IMR-90 (cell line): ENCODE measurements at regions not wholly inside any gene's neighbourhood (a gene's known extent, or its start where the extent isn't known, plus 50 kb on each side); places are given as distances from the start of the nearest gene placed in this dataset.

ENCODE experiments used
- ATAC-seq: fragments of 200-7000 bp; cut with Tn5 transposase; 2 replicates; pipeline ENCODE4 v1.9.1; 2020; ENCODE audit warnings: low read depth, mild to moderate bottlenecking, moderate library complexity
- BruUV-seq: library from RNA; stranded (reverse); fragments of 400-500 nt; replicated peaks from 2 replicates; lab custom pipeline; 2021; lab: Mats Ljungman, UMichigan
- CTCF ChIA-PET: fragments of 300-600 bp; formaldehyde crosslinking; extraction: SDS; loops from one replicate; lab custom pipeline; 2021; ENCODE audit warnings: antibody characterized with exemption; lab: Yijun Ruan, JAX
- POLR2A ChIA-PET: fragments of 300-600 bp; sonication (Branson Sonifier 250); formaldehyde crosslinking; loops from one replicate; lab custom pipeline; 2022; ENCODE audit warnings: antibody characterized with exemption; ENCODE audit not compliant: unreplicated experiment; lab: Charles Lee
- DNase-seq: peaks from one replicate; pipeline ENCODE4 v3.0.0; 2013
- H2AFZ ChIP-seq: replicated peaks from 2 replicates; pipeline ENCODE3; 2013; ENCODE audit warnings: low read length, mild to moderate bottlenecking; ENCODE audit not compliant: poor library complexity
- H2AK5ac ChIP-seq: 2 replicates; pipeline ENCODE4 v1.6.1; 2013; ENCODE audit warnings: low read depth, low read length, inconsistent platforms
- H2AK9ac ChIP-seq: replicated peaks from 2 replicates; pipeline ENCODE3; 2013; ENCODE audit warnings: mild to moderate bottlenecking, low read depth, low read length, moderate library complexity; ENCODE audit not compliant: poor library complexity
- H2BK120ac ChIP-seq: 2 replicates; pipeline ENCODE4 v1.6.1; 2013; ENCODE audit warnings: low read depth, low read length, inconsistent platforms
- H2BK15ac ChIP-seq: 3 replicates; pipeline ENCODE4 v1.6.1; 2013; ENCODE audit warnings: low read depth, low read length, inconsistent platforms
- H2BK20ac ChIP-seq: 2 replicates; pipeline ENCODE4 v1.6.1; 2013; ENCODE audit warnings: low read depth, mild to moderate bottlenecking, inconsistent platforms, low read length, moderate library complexity
- H2BK5ac ChIP-seq: 2 replicates; pipeline ENCODE4 v1.6.1; 2013; ENCODE audit warnings: mild to moderate bottlenecking, low read depth, low read length, inconsistent platforms; ENCODE audit not compliant: poor library complexity, severe bottlenecking
- H3K14ac ChIP-seq: replicated peaks from 2 replicates; pipeline ENCODE4 v1.6.1; 2013; ENCODE audit warnings: low read depth, low read length, inconsistent platforms
- H3K18ac ChIP-seq: 2 replicates; pipeline ENCODE4 v1.6.1; 2013; ENCODE audit warnings: low read depth, low read length, control low read depth
- H3K23ac ChIP-seq: 2 replicates; pipeline ENCODE4 v1.6.1; 2013; ENCODE audit warnings: low read depth, low read length, inconsistent platforms
- H3K27ac ChIP-seq: 2 replicates; pipeline ENCODE4 v1.5.1; 2013; ENCODE audit warnings: mild to moderate bottlenecking, control low read depth, low read length; ENCODE audit not compliant: insufficient read depth
- H3K27me3 ChIP-seq: 2 replicates; pipeline ENCODE4 v1.6.1; 2013; ENCODE audit warnings: low read length; ENCODE audit not compliant: control insufficient read depth, insufficient read depth
- H3K36me3 ChIP-seq: 2 replicates; pipeline ENCODE4 v1.6.1; 2013; ENCODE audit warnings: low read length, mixed read lengths; ENCODE audit not compliant: control insufficient read depth, insufficient read depth
- H3K4ac ChIP-seq: 2 replicates; pipeline ENCODE4 v1.6.1; 2013; ENCODE audit warnings: low read depth, low read length, inconsistent platforms
- H3K4me1 ChIP-seq: 2 replicates; pipeline ENCODE4 v1.6.1; 2013; ENCODE audit warnings: low read length, mixed read lengths; ENCODE audit not compliant: control insufficient read depth, insufficient read depth
- H3K4me2 ChIP-seq: 2 replicates; pipeline ENCODE4 v1.6.1; 2013; ENCODE audit warnings: low read depth, mild to moderate bottlenecking, control low read depth, low read length, moderate library complexity
- H3K4me3 ChIP-seq: 2 replicates; pipeline ENCODE4 v1.5.1; 2013; ENCODE audit warnings: low read depth, mild to moderate bottlenecking, control low read depth, low read length, moderate library complexity; ENCODE audit not compliant: insufficient read depth
- H3K56ac ChIP-seq: 2 replicates; pipeline ENCODE4 v1.6.1; 2013; ENCODE audit warnings: low read length, inconsistent platforms; ENCODE audit not compliant: insufficient read depth; ENCODE audit errors: extremely low read depth
- H3K79me1 ChIP-seq, 2 experiments: 2 replicates each; pipeline ENCODE4 v1.6.1; 2013; ENCODE audit warnings: low read length in 2 of 2, inconsistent platforms in 1 of 2, low read depth in 1 of 2
- H3K9ac ChIP-seq: 2 replicates; pipeline ENCODE4 v1.6.1; 2013; ENCODE audit warnings: low read depth, low read length, control low read depth
- H3K9me1 ChIP-seq: 2 replicates; pipeline ENCODE4 v1.6.1; 2013; ENCODE audit warnings: low read length, inconsistent platforms; ENCODE audit not compliant: insufficient read depth
- H3K9me3 ChIP-seq: 2 replicates; pipeline ENCODE4 v1.6.1; 2013; ENCODE audit warnings: low read length; ENCODE audit not compliant: control insufficient read depth, insufficient read depth
- H4K20me1 ChIP-seq: 2 replicates; pipeline ENCODE4 v1.6.1; 2013; ENCODE audit warnings: low read length, inconsistent platforms; ENCODE audit not compliant: insufficient read depth
- H4K5ac ChIP-seq: 2 replicates; pipeline ENCODE4 v1.6.1; 2013; ENCODE audit warnings: mild to moderate bottlenecking, low read depth, low read length, control low read depth
- H4K8ac ChIP-seq, 2 experiments: 2 replicates each; pipeline ENCODE4 v1.6.1; 2013; ENCODE audit warnings: low read depth in 2 of 2, low read length in 2 of 2, control low read depth in 1 of 2, inconsistent platforms in 1 of 2
- H4K91ac ChIP-seq: 2 replicates; pipeline ENCODE4 v1.6.1; 2013; ENCODE audit warnings: low read depth, low read length, inconsistent platforms; ENCODE audit not compliant: insufficient read depth
- BHLHE40 ChIP-seq: fragments of 150-350 bp; IDR thresholded peaks from 2 replicates; pipeline ENCODE4 v1.6.1; 2016; ENCODE audit warnings: mild to moderate bottlenecking, low read depth, low read length
- CEBPB ChIP-seq: IDR thresholded peaks from 2 replicates; pipeline ENCODE4 v1.6.1; 2012; ENCODE audit warnings: low read depth, low read length, improper control_type of control experiment
- CHD1 ChIP-seq: IDR thresholded peaks from 2 replicates; pipeline ENCODE4 v1.6.1; 2012; ENCODE audit warnings: low read depth, low read length, improper control_type of control experiment
- CTCF ChIP-seq: conservative IDR thresholded peaks from 2 replicates; pipeline ENCODE4 v1.5.1; 2012; ENCODE audit warnings: mild to moderate bottlenecking, low read depth, low read length, improper control_type of control experiment
- ELK1 ChIP-seq: fragments of 150-350 bp; IDR thresholded peaks from 2 replicates; pipeline ENCODE4 v1.6.1; 2016; ENCODE audit warnings: low read depth, mild to moderate bottlenecking, low read length, moderate library complexity, borderline replicate concordance
- FOS ChIP-seq: fragments of 150-350 bp; IDR thresholded peaks from 2 replicates; pipeline ENCODE4 v1.6.1; 2016; ENCODE audit warnings: low read depth, low read length
- MAFK ChIP-seq: IDR thresholded peaks from 2 replicates; pipeline ENCODE4 v1.6.1; 2012; ENCODE audit warnings: low read depth, low read length, improper control_type of control experiment
- MAZ ChIP-seq: IDR thresholded peaks from 2 replicates; pipeline ENCODE4 v1.6.1; 2012; ENCODE audit warnings: low read depth, mild to moderate bottlenecking, low read length, improper control_type of control experiment, moderate library complexity, borderline replicate concordance
- MXI1 ChIP-seq: IDR thresholded peaks from 2 replicates; pipeline ENCODE4 v1.6.1; 2012; ENCODE audit warnings: low read depth, mild to moderate bottlenecking, low read length, moderate library complexity, borderline replicate concordance
- NFE2L2 ChIP-seq: fragments of 150-350 bp; IDR thresholded peaks from 2 replicates; pipeline ENCODE4 v1.6.1; 2016; ENCODE audit warnings: low read depth, mild to moderate bottlenecking, low read length
- POLR2A ChIP-seq: IDR thresholded peaks from 2 replicates; pipeline ENCODE4 v1.6.1; 2012; ENCODE audit warnings: mild to moderate bottlenecking, low read depth, low read length
- RAD21 ChIP-seq: IDR thresholded peaks from 2 replicates; pipeline ENCODE4 v1.6.1; 2012; ENCODE audit warnings: low read length, improper control_type of control experiment
- RCOR1 ChIP-seq: IDR thresholded peaks from 2 replicates; pipeline ENCODE4 v1.6.1; 2012; ENCODE audit warnings: mild to moderate bottlenecking, low read length, improper control_type of control experiment; ENCODE audit not compliant: insufficient replicate concordance
- RFX5 ChIP-seq: IDR thresholded peaks from 2 replicates; pipeline ENCODE4 v1.8.0; 2012; ENCODE audit warnings: low read depth, mild to moderate bottlenecking, low read length, moderate library complexity
- USF2 ChIP-seq: fragments of 150-350 bp; IDR thresholded peaks from 2 replicates; pipeline ENCODE4 v1.6.1; 2017; ENCODE audit warnings: mild to moderate bottlenecking, antibody characterized with exemption, low read length, low read depth
- WGBS, 2 experiments: methylation state at CpG; one replicate each; pipeline versions ENCODE4 v1.1.5 to v1.1.7; 2013; ENCODE audit warnings: missing lambda C conversion rate in 2 of 2; ENCODE audit not compliant: insufficient read length in 1 of 2; ENCODE audit errors: extremely low coverage in 2 of 2; 5-methylcytosine and 5-hydroxymethylcytosine counted together
- dilution Hi-C: fragments of 300-500 bp; cut with HindIII; formaldehyde crosslinking; loops from one replicate; pipeline ENCODE4 v1.14.3; 2018; ENCODE audit warnings: low sequenced_read_pairs; ENCODE audit not compliant: unreplicated experiment
- in situ Hi-C: fragments of 300-500 bp; cut with MboI; formaldehyde crosslinking; loops from 3 replicates; pipeline ENCODE4 v1.14.3; 2019; ENCODE audit warnings: low sequenced_read_pairs, inconsistent platforms, mixed read lengths
- intact Hi-C: fragments of 100-400 bp; cut with micrococcal nuclease; formaldehyde crosslinking; loops from 2 replicates; pipeline ENCODE4 v1.10.0; 2022

- Histone ChIP-seq H3K79me1 (no peaks in the 10 kb centered on the region), H2BK5ac (no peak overlapping the region), H2AK5ac (no peak overlapping the region), H3K4ac (no peak overlapping the region), H3K4me2 (no peak overlapping the region), H4K5ac (no peak overlapping the region), H3K4me3 (no peak overlapping the region), H3K9me1 (no peaks in the 10 kb centered on the region), H3K18ac (no peak overlapping the region), H3K23ac (no peak overlapping the region), H3K14ac (no peak overlapping the region), H3K56ac (no peak overlapping the region), H3K27ac (no peak overlapping the region), H4K91ac (no peak overlapping the region), H2BK20ac (no peak overlapping the region), H3K9ac (no peak overlapping the region), H2AFZ (no peak overlapping the region), H4K8ac (no peak overlapping the region), H2BK120ac (no peak overlapping the region), H3K9me3 (no peaks in the 10 kb centered on the region), H3K36me3 (no peaks in the 10 kb centered on the region), H2AK9ac (no peak overlapping the region), H4K20me1 (no peaks in the 10 kb centered on the region), H2BK15ac (no peak overlapping the region), H3K4me1 (no peaks in the 10 kb centered on the region), H3K27me3 (no peaks in the 10 kb centered on the region)
- no CpG with 5 or more reads among the region's 3 CpGs for WGBS, 2 experiments
- ChIA-PET CTCF (no interaction called here), POLR2A (no interaction called here)
- ATAC-seq = no peak
- DNase-seq = no peak
- dilution Hi-C loops (no loop called here), intact Hi-C loops (no loop called here), in situ Hi-C loops (no loop called here)
- TF ChIP-seq POLR2A (no peak), MAFK (no peak), CTCF (no peak), MAZ (no peak), CEBPB (no peak), ELK1 (no peak), USF2 (no peak), RFX5 (no peak), RAD21 (no peak), NFE2L2 (no peak), FOS (no peak), CHD1 (no peak), MXI1 (no peak), RCOR1 (no peak), BHLHE40 (no peak)
- no TSS peak for BruUV-seq
Observed at GRCh38 chr3:153657461-153657860, 463.7 kb upstream of the ARHGEF26 start.
